Smooth muscle cell (in vitro differentiated cells): ENCODE measurements at regions not wholly inside any gene's neighbourhood (a gene's known extent, or its start where the extent isn't known, plus 50 kb on each side); places are given as distances from the start of the nearest gene placed in this dataset.

Source experiments
- DNase-seq: peaks from one replicate; lab custom pipeline; 2025; ENCODE audit not compliant: unreplicated experiment; lab: John Stamatoyannopoulos, UW
- H2AFZ ChIP-seq: fragments of 200-600 bp; sonication (generic); 2 replicates; pipeline ENCODE4 v1.6.0; 2016; ENCODE audit warnings: antibody characterized with exemption, low read depth, mild to moderate bottlenecking
- H3F3A ChIP-seq: fragments of 200-600 bp; sonication (generic); 2 replicates; pipeline ENCODE4 v1.6.0; 2017; ENCODE audit warnings: antibody characterized with exemption, low read depth
- H3K27ac ChIP-seq: fragments of 200-600 bp; sonication (generic); 2 replicates; pipeline ENCODE4 v1.5.1; 2016; ENCODE audit warnings: low read depth, mild to moderate bottlenecking
- H3K27me3 ChIP-seq: fragments of 200-600 bp; sonication (generic); 2 replicates; pipeline ENCODE4 v1.6.1; 2016; ENCODE audit warnings: low read depth, mild to moderate bottlenecking
- H3K36me3 ChIP-seq: fragments of 200-600 bp; sonication (generic); 2 replicates; pipeline ENCODE4 v1.5.1; 2016; ENCODE audit warnings: low read depth
- H3K4me1 ChIP-seq: fragments of 200-600 bp; sonication (generic); 2 replicates; pipeline ENCODE4 v1.5.1; 2016; ENCODE audit warnings: low read depth
- H3K4me2 ChIP-seq: fragments of 200-600 bp; sonication (generic); 2 replicates; pipeline ENCODE4 v1.6.0; 2016; ENCODE audit warnings: mild to moderate bottlenecking
- H3K4me3 ChIP-seq: fragments of 200-600 bp; sonication (generic); 2 replicates; pipeline ENCODE4 v1.5.1; 2016; ENCODE audit warnings: mild to moderate bottlenecking
- H3K79me2 ChIP-seq: fragments of 200-600 bp; sonication (generic); 2 replicates; pipeline ENCODE4 v1.6.0; 2016; ENCODE audit warnings: low read depth, mild to moderate bottlenecking
- H3K9ac ChIP-seq: fragments of 200-600 bp; sonication (generic); 2 replicates; pipeline ENCODE4 v1.6.0; 2016; ENCODE audit warnings: low read depth
- H3K9me3 ChIP-seq: fragments of 200-600 bp; sonication (generic); replicated peaks from 2 replicates; pipeline ENCODE4 v1.5.1; 2016; ENCODE audit warnings: low read depth
- H4K20me1 ChIP-seq: fragments of 200-600 bp; sonication (generic); 2 replicates; pipeline ENCODE4 v1.6.0; 2016; ENCODE audit warnings: low read depth
- CTCF ChIP-seq: fragments of 200-600 bp; sonication (generic); IDR thresholded peaks from 2 replicates; pipeline ENCODE4 v1.5.1; 2017; ENCODE audit warnings: borderline replicate concordance, mild to moderate bottlenecking, antibody characterized with exemption; ENCODE audit not compliant: insufficient read depth, poor library complexity, severe bottlenecking
- WGBS: methylation state at CpG from one replicate; pipeline ENCODE4 v1.1.7; 2016; ENCODE audit warnings: low lambda C conversion rate; 5-methylcytosine and 5-hydroxymethylcytosine counted together

- no peak overlapping the region for H2AFZ ChIP-seq
- H3K4me3 ChIP-seq: no peak overlapping the region
- no peak overlapping the region for H3K27ac ChIP-seq
- no peaks in the 10 kb centered on the region for H3F3A ChIP-seq
- no peak for DNase-seq
- H3K27me3 ChIP-seq: no peaks in the 10 kb centered on the region
- no peak overlapping the region for H3K4me2 ChIP-seq
- H4K20me1 ChIP-seq: no peaks in the 10 kb centered on the region
- H3K9ac ChIP-seq: no peak overlapping the region
- H3K79me2 ChIP-seq: no peaks in the 10 kb centered on the region
- no peaks in the 10 kb centered on the region for H3K36me3 ChIP-seq
- WGBS: 85% methylated on average over 10 of the region's 10 CpGs
- no peak for TF ChIP-seq CTCF
- no peaks in the 10 kb centered on the region for H3K9me3 ChIP-seq
- H3K4me1 ChIP-seq: no peaks in the 10 kb centered on the region
Measured at GRCh38 chr6:142637624-142638351, 307.2 kb downstream of the HIVEP2 start.

- H3K27me3 ChIP-seq: peaks cover 4% of the 10 kb centered on the region
- no peaks in the 10 kb centered on the region for H3F3A ChIP-seq
- DNase-seq: no peak
- H3K9ac ChIP-seq: no peak overlapping the region
- no peak overlapping the region for H3K4me3 ChIP-seq
- no peak overlapping the region for H2AFZ ChIP-seq
- no peak overlapping the region for H3K27ac ChIP-seq
- no peak for TF ChIP-seq CTCF
- no peaks in the 10 kb centered on the region for H3K79me2 ChIP-seq
- WGBS: 96% methylated on average over 1 of the region's 1 CpG
- no peaks in the 10 kb centered on the region for H3K36me3 ChIP-seq
- no peak overlapping the region for H3K4me2 ChIP-seq
- no peaks in the 10 kb centered on the region for H3K9me3 ChIP-seq
- no peaks in the 10 kb centered on the region for H4K20me1 ChIP-seq
- H3K4me1 ChIP-seq: no peaks in the 10 kb centered on the region
Measured at GRCh38 chr6:142642651-142643050, 302.3 kb downstream of the HIVEP2 start.

- Histone ChIP-seq H3K27ac (no peak overlapping the region), H3K36me3 (no peaks in the 10 kb centered on the region), H3K9ac (no peak overlapping the region), H3K4me1 (no peaks in the 10 kb centered on the region), H3K4me2 (no peak overlapping the region), H3K9me3 (no peaks in the 10 kb centered on the region), H2AFZ (no peak overlapping the region), H3K79me2 (no peaks in the 10 kb centered on the region), H3K4me3 (no peak overlapping the region), H4K20me1 (no peaks in the 10 kb centered on the region), H3K27me3 (peaks cover 14% of the 10 kb centered on the region), H3F3A (no peaks in the 10 kb centered on the region)
- no peak for TF ChIP-seq CTCF
- DNase-seq: no peak
- 91% methylated on average over 3 of the region's 3 CpGs for WGBS
Measured at GRCh38 chr6:142644866-142645265, 300.1 kb downstream of the HIVEP2 start.

GRCh38 chr6:142645663-142646062, 299.3 kb downstream of the HIVEP2 start:
- no peak for DNase-seq
- H3K27ac ChIP-seq: no peak overlapping the region
- H3K36me3 ChIP-seq: no peaks in the 10 kb centered on the region
- no peaks in the 10 kb centered on the region for H3K9me3 ChIP-seq
- no peaks in the 10 kb centered on the region for H3K79me2 ChIP-seq
- no peaks in the 10 kb centered on the region for H3F3A ChIP-seq
- H4K20me1 ChIP-seq: no peaks in the 10 kb centered on the region
- H3K4me1 ChIP-seq: no peaks in the 10 kb centered on the region
- no peak overlapping the region for H3K9ac ChIP-seq
- no peak overlapping the region for H3K4me3 ChIP-seq
- no peak for TF ChIP-seq CTCF
- WGBS: 90% methylated on average over 2 of the region's 2 CpGs
- no peak overlapping the region for H3K4me2 ChIP-seq
- peaks cover 14% of the 10 kb centered on the region for H3K27me3 ChIP-seq
- H2AFZ ChIP-seq: no peak overlapping the region
